DOHH2 (cell line): ENCODE measurements at regions not wholly inside any gene's neighbourhood (a gene's known extent, or its start where the extent isn't known, plus 50 kb on each side); places are given as distances from the start of the nearest gene placed in this dataset.

Experiments
- H3F3A ChIP-seq: fragments of 200-600 bp; sonication (generic), shearing (Covaris generic); 2 replicates; pipeline ENCODE4 v1.6.0; 2016; ENCODE audit warnings: antibody characterized with exemption, mild to moderate bottlenecking; ENCODE audit not compliant: control insufficient read depth, insufficient read depth
- H3K27ac ChIP-seq: fragments of 200-600 bp; sonication (generic); 2 replicates; pipeline ENCODE4 v1.5.1; 2014; ENCODE audit warnings: low read depth, mild to moderate bottlenecking, low read length, moderate library complexity
- H3K27me3 ChIP-seq: fragments of 200-600 bp; sonication (generic); 2 replicates; pipeline ENCODE4 v1.6.1; 2014; ENCODE audit warnings: mild to moderate bottlenecking, low read length, mixed read lengths; ENCODE audit not compliant: control insufficient read depth
- H3K36me3 ChIP-seq: fragments of 200-600 bp; sonication (generic); 2 replicates; pipeline ENCODE4 v1.6.1; 2014; ENCODE audit warnings: mild to moderate bottlenecking, low read length, moderate library complexity, mixed read lengths; ENCODE audit not compliant: control insufficient read depth
- H3K4me1 ChIP-seq: fragments of 200-600 bp; sonication (generic); 2 replicates; pipeline ENCODE4 v1.6.1; 2014; ENCODE audit warnings: mild to moderate bottlenecking, low read length, mixed read lengths; ENCODE audit not compliant: control insufficient read depth
- H3K4me2 ChIP-seq: fragments of 200-600 bp; sonication (generic); 2 replicates; pipeline ENCODE4 v1.6.0; 2014; ENCODE audit warnings: mild to moderate bottlenecking, low read length, moderate library complexity
- H3K4me3 ChIP-seq: fragments of 200-600 bp; sonication (generic); 2 replicates; pipeline ENCODE4 v1.5.1; 2014; ENCODE audit warnings: mild to moderate bottlenecking, low read length, mixed read lengths
- H3K79me2 ChIP-seq: fragments of 200-600 bp; sonication (generic); 2 replicates; pipeline ENCODE4 v1.6.1; 2014; ENCODE audit warnings: mild to moderate bottlenecking, low read length, mixed read lengths; ENCODE audit not compliant: control insufficient read depth
- H3K9me2 ChIP-seq: fragments of 200-600 bp; sonication (generic); replicated peaks from 2 replicates; pipeline ENCODE4 v1.6.1; 2014; ENCODE audit warnings: mild to moderate bottlenecking, low read length, mixed read lengths; ENCODE audit not compliant: control insufficient read depth
- H3K9me3 ChIP-seq: fragments of 200-600 bp; sonication (generic); 2 replicates; pipeline ENCODE4 v1.6.1; 2014; ENCODE audit warnings: antibody characterized with exemption, low read length, mixed read lengths; ENCODE audit not compliant: control insufficient read depth, insufficient read depth
- H4K20me1 ChIP-seq: fragments of 200-600 bp; sonication (generic); 2 replicates; pipeline ENCODE4 v1.6.0; 2014; ENCODE audit warnings: low read depth, mild to moderate bottlenecking, antibody characterized with exemption, low read length, moderate library complexity; ENCODE audit not compliant: control insufficient read depth, insufficient read depth
- EZH2phosphoT487 ChIP-seq: fragments of 200-600 bp; sonication (generic); IDR thresholded peaks from 2 replicates; pipeline ENCODE4 v1.6.1; 2017; ENCODE audit warnings: borderline replicate concordance, mild to moderate bottlenecking, antibody characterized with exemption, low read length, moderate library complexity, mixed read lengths
- TF ChIP-seq, protein P1 (sequence below): fragments of 200-600 bp; sonication (generic); IDR thresholded peaks from one replicate; pipeline ENCODE4 v1.5.1; 2014; ENCODE audit warnings: antibody characterized with exemption, mild to moderate bottlenecking, low read depth, low read length; ENCODE audit not compliant: poor library complexity, severe bottlenecking

DNA sequence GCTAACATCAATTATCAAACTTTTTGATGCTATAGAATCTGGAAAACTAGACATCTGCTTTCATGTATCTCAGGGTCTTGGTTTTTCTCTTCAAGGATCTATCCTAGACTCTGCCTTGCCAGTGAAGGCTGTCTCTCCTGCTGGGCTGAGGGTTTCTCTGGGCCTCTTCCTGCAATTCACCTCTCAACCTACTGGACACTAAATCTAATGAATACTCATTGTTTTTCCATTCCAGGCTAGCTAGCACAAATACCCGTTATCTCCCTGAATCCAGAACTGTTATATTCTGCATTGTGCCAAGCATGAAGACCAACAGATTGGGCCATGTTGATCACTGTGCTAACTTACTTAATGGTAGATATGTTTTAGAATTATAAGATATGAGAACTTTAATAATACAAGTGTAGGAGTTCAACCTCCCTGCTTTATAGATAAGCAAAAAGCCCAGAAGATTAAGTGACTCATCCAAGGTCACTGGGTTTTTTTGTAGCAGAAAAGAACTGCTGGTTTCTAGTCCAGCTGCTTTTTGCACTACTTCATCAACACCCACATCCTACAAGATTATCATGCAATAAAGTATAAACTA is 56.5 kb upstream of the RNF38 start:
- H3K9me3 ChIP-seq, result no peaks in the 10 kb centered on the region
- peaks cover 5% of the 10 kb centered on the region; the same call in 1 of the 2 replicates for H4K20me1 ChIP-seq
- H3K27me3 ChIP-seq, result no peaks in the 10 kb centered on the region
- H3K4me2 ChIP-seq, result no peak overlapping the region
- H3K4me3 ChIP-seq, result no peak overlapping the region
- H3K4me1 ChIP-seq, result no peaks in the 10 kb centered on the region
- TF ChIP-seq, protein P1, sequence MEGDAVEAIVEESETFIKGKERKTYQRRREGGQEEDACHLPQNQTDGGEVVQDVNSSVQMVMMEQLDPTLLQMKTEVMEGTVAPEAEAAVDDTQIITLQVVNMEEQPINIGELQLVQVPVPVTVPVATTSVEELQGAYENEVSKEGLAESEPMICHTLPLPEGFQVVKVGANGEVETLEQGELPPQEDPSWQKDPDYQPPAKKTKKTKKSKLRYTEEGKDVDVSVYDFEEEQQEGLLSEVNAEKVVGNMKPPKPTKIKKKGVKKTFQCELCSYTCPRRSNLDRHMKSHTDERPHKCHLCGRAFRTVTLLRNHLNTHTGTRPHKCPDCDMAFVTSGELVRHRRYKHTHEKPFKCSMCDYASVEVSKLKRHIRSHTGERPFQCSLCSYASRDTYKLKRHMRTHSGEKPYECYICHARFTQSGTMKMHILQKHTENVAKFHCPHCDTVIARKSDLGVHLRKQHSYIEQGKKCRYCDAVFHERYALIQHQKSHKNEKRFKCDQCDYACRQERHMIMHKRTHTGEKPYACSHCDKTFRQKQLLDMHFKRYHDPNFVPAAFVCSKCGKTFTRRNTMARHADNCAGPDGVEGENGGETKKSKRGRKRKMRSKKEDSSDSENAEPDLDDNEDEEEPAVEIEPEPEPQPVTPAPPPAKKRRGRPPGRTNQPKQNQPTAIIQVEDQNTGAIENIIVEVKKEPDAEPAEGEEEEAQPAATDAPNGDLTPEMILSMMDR, result no peak
- no peak for TF ChIP-seq EZH2phosphoT487
- H3K79me2 ChIP-seq, result peaks cover 58% of the 10 kb centered on the region
- peaks cover 17% of the 10 kb centered on the region; the same call in 1 of the 2 replicates for H3K36me3 ChIP-seq
- no peaks in the 10 kb centered on the region for H3F3A ChIP-seq
- H3K27ac ChIP-seq, result no peak overlapping the region
- no peaks in the 10 kb centered on the region for H3K9me2 ChIP-seq

DNA sequence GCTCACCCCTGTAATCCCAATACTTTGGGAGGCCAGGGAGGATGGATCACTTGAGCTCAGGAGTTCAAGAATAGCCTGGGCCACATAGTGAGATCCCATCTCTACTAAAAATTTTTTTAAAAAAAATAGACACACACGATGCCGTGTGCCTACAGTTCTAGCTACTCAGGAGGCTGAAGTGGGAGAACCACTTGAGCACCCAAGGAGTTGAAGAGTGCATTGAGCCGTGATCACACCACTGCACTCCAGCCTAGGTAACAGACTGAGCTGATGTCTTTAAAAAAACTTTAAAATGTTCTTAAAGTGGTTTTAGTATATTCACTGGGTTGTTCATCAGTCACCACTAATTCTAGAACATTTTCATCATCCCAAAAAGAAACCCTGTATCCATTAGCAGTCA is 51.9 kb upstream of the RNF38 start:
- Histone ChIP-seq H4K20me1 (peaks cover 9% of the 10 kb centered on the region), H3K27me3 (no peaks in the 10 kb centered on the region), H3K79me2 (peaks cover 49% of the 10 kb centered on the region), H3K4me3 (no peak overlapping the region), H3K4me1 (no peaks in the 10 kb centered on the region), H3K36me3 (no peaks in the 10 kb centered on the region), H3K27ac (no peak overlapping the region), H3F3A (no peaks in the 10 kb centered on the region; the same call in 1 of the 2 replicates), H3K9me2 (no peaks in the 10 kb centered on the region), H3K9me3 (no peaks in the 10 kb centered on the region), H3K4me2 (no peak overlapping the region)
- TF ChIP-seq EZH2phosphoT487, result no peak
- TF ChIP-seq, protein P1, result no peak

DNA sequence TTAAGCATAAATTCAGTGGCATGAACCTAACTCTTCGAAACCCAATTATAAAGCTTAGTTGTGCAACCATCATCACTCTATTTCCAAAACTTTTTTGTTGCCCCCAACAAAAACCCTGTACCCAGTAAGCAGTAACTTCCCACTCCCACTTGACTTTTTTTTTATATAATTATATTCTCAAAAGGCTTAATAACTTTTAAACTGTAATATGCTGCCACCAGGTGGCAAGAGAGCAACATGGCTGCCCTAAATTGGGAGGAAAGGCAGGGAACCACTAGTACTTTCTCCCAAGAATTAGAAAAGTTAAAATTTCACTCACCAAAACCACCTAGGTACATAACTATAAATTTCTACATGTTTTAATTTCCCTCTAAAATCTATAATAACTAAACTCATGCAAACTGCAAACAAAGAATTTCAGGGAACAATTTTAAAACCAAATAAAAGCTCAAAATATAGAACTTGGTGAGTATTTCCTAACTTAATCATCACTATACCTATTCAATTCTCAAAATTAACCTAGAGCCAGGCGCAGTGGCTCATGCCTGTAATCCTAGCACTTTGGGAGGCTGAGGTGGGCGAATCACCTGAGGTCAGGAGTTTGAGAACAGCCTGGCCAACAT is 50.2 kb upstream of the RNF38 start:
- Histone ChIP-seq H3K9me3 (no peaks in the 10 kb centered on the region), H3K27ac (no peak overlapping the region), H3K9me2 (no peaks in the 10 kb centered on the region), H3K4me3 (no peak overlapping the region), H3K27me3 (no peaks in the 10 kb centered on the region), H3K4me2 (no peak overlapping the region), H3K36me3 (no peaks in the 10 kb centered on the region), H4K20me1 (peaks cover 9% of the 10 kb centered on the region), H3K79me2 (peaks cover 42% of the 10 kb centered on the region), H3K4me1 (no peaks in the 10 kb centered on the region), H3F3A (no peaks in the 10 kb centered on the region; the same call in 1 of the 2 replicates)
- no peak for TF ChIP-seq EZH2phosphoT487
- TF ChIP-seq, protein P1, result peak; percentile 49
